Ishikawa (cell line): ENCODE measurements at regions not wholly inside any gene's neighbourhood (a gene's known extent, or its start where the extent isn't known, plus 50 kb on each side); places are given as distances from the start of the nearest gene placed in this dataset.

Experiments used
- CEBPB ChIP-seq: IDR thresholded peaks from 2 replicates; pipeline ENCODE4 v1.6.1; 2012
- CREB1 ChIP-seq: IDR thresholded peaks from 2 replicates; pipeline ENCODE4 v1.6.1; 2012; ENCODE audit warnings: low read depth
- EGR1 ChIP-seq: IDR thresholded peaks from 2 replicates; pipeline ENCODE4 v1.6.1; 2012
- FOXM1 ChIP-seq: IDR thresholded peaks from 2 replicates; pipeline ENCODE4 v1.6.1; 2012; ENCODE audit warnings: low read depth, borderline replicate concordance
- MAX ChIP-seq: IDR thresholded peaks from 2 replicates; pipeline ENCODE4 v1.6.1; 2012
- NFIC ChIP-seq: IDR thresholded peaks from 2 replicates; pipeline ENCODE4 v1.6.1; 2012
- RAD21 ChIP-seq: IDR thresholded peaks from 2 replicates; pipeline ENCODE4 v1.6.1; 2012; ENCODE audit warnings: low read depth
- REST ChIP-seq: IDR thresholded peaks from 2 replicates; pipeline ENCODE4 v1.6.1; 2012; ENCODE audit warnings: low read depth, mild to moderate bottlenecking
- TCF12 ChIP-seq: IDR thresholded peaks from 2 replicates; pipeline ENCODE4 v1.6.1; 2012; ENCODE audit warnings: low read depth
- TEAD4 ChIP-seq: IDR thresholded peaks from 2 replicates; pipeline ENCODE4 v1.6.1; 2012
- USF1 ChIP-seq: IDR thresholded peaks from 2 replicates; pipeline ENCODE4 v1.6.1; 2012
- YY1 ChIP-seq: IDR thresholded peaks from 2 replicates; pipeline ENCODE4 v1.6.1; 2012; ENCODE audit warnings: low read depth
- ZBTB7A ChIP-seq: IDR thresholded peaks from 2 replicates; pipeline ENCODE4 v1.6.1; 2012; ENCODE audit warnings: low read depth

- TF ChIP-seq REST: no peak
- no peak for TF ChIP-seq RAD21
- TF ChIP-seq MAX: no peak
- TF ChIP-seq ZBTB7A: no peak
Measured at GRCh38 chr13:73272831-73273230, 214.0 kb downstream of the KLF5 start.

- TF ChIP-seq EGR1: no peak
- peak; percentile 29; the same call in 1 of the 2 replicates for TF ChIP-seq NFIC
- no peak for TF ChIP-seq FOXM1
Measured at GRCh38 chr13:73268306-73268705, 209.5 kb downstream of the KLF5 start.

GRCh38 chr13:73266640-73267180 is 207.9 kb downstream of the KLF5 start:
- no peak for TF ChIP-seq RAD21
- TF ChIP-seq CREB1: no peak
- no peak for TF ChIP-seq NFIC
- TF ChIP-seq REST: no peak

- TF ChIP-seq TCF12 (no peak), ZBTB7A (no peak)
Measured at GRCh38 chr13:73262862-73263627, 204.2 kb downstream of the KLF5 start.

- TF ChIP-seq USF1: no peak
- TF ChIP-seq TCF12: no peak
Measured at GRCh38 chr13:73261739-73262216, 203.0 kb downstream of the KLF5 start.

- TF ChIP-seq FOXM1: no peak
Measured at GRCh38 chr13:73259061-73260017, 200.5 kb downstream of the KLF5 start.

GRCh38 chr13:73258406-73258805 is 199.6 kb downstream of the KLF5 start:
- TF ChIP-seq TEAD4: no peak
- no peak for TF ChIP-seq YY1
- TF ChIP-seq REST: no peak
- TF ChIP-seq CEBPB: no peak
